HG02798 (cell line): ENCODE measurements at regions not wholly inside any gene's neighbourhood (a gene's known extent, or its start where the extent isn't known, plus 50 kb on each side); places are given as distances from the start of the nearest gene placed in this dataset.

Experiments used
- ATAC-seq: cut with Tn5 transposase; IDR thresholded peaks from one replicate; pipeline ENCODE4 v1.9.1; 2021; ENCODE audit warnings: mild to moderate bottlenecking; ENCODE audit not compliant: unreplicated experiment, poor library complexity

DNA sequence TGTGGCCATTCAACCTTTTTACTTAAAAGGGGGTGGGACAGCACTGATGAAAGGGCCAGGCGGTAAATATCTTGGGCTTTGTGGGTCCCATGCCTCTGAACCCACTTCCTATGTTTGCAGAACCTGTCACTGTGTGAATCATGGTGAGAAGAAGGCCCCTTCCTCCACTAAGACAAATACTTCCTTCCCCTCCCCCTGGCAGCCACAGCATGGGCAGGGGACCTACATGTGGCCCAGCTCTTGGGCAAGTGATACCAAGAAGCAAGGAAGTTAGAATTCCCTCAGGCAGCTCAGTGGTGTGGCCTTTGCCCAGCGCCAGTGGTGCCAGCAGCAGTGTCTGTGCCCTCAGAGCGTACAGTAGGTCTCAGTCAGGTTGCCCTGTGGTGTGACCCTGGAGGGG is 168.6 kb downstream of the TRIM33 start:
- no peak for ATAC-seq

DNA sequence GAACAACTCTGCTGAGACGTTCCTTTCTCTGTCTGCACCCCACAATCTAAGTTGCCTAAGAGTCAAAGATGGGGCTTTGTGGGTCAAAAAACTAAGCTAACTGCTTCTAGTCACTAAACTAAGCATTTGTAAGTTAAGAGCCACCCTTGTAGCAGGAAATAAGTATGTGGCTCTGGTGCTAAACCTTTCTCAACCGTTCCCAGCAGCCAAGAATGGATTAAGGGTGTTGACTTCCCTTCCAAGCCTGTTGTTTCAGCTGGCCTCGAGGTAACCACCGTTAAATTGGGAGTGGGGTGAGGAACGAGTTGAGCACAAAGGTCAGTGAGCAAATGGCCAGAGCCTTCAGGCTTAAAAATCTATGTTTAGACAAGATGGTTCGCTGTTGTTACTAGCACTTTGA is 169.1 kb downstream of the TRIM33 start:
- no peak for ATAC-seq

DNA sequence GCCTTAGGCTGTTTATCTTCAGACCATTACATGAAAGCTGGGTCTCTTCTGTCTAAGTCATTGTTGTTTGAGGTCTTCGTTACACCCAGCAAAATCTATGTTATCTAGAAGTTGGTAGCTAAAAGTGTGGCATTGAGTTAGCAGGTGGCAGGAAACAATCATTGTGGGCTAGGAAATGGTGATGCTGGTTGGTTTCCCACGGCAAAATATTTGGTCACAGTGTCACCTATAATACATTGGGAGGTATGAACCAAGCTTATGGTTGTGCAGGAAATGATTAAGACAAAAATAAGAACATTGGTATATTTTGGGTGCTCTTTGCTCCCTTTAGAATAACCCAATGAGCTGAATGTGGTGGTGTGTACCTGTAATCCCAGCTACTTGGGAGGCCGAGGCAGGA is 169.7 kb downstream of the TRIM33 start:
- ATAC-seq = no peak

DNA sequence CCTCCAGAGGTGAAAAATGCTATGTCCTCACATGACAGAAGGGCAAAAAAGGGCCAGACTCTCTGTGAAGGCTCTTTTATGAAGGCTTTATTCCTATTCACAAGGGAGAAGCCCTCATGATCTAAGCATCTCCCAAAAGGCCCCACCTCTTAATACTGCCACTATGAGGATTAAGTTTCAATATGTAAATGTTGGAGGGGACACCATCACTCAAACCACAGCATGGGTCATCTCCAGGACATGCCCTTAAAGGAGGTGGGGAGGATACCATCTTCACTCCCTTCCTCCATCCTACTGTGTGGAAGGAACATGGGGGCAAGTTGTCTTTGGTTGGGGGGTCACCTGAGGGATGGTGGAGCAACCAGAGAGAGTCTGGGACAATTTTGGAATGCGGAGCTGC is 170.1 kb downstream of the TRIM33 start:
- no peak for ATAC-seq

DNA sequence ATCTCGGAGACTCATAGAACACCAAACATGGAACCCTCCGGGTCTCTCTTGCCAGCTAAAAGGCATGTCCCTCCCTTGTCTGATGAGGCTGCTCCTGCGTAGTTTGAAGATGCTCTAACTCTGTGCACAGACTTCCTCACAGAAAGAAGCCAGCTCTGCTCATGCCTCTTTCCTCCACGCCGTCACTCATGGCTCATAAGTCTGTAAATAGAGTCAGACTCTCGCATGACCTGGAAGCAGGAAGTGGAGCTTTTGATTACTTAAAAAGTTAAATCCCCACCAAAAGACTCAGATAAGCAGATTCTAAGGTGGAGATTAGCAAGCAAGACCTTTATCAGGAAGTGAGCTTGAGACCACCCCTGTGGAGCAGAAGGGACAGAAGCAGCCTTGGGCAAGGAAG is 171.6 kb downstream of the TRIM33 start:
- ATAC-seq = no peak

DNA sequence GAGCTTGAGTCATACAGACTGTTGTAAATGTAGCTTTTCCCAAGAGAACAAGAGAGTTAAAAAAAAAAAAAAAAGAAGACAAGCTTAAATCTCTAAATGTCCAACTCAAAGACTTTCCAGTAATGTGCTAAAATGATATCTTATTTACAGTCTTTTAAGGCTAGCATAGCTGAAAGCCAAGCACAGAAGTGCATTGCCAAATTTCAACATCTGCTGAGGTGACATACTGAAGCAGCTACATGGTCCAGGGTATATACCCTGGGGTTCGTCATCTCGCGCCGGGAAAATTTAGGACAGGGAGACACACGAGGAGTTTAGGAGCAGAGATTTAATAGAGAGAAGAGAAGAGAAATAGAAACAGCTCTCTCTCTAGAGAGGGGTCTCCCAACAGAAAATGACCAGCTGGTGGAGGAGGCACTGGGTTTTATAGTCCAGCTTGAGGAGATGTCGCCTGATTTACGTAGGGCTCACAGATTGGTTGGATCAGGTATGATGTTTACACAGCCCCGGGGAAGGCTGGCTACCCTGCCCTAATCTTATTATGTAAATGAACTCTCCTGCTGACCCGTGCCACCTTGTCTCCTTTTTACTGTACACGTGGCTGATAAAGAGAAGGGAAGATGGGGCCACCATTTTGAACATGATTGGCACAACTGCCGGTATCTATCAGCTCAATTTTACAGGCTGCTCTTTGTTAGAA is 172.7 kb downstream of the TRIM33 start:
- no peak for ATAC-seq

DNA sequence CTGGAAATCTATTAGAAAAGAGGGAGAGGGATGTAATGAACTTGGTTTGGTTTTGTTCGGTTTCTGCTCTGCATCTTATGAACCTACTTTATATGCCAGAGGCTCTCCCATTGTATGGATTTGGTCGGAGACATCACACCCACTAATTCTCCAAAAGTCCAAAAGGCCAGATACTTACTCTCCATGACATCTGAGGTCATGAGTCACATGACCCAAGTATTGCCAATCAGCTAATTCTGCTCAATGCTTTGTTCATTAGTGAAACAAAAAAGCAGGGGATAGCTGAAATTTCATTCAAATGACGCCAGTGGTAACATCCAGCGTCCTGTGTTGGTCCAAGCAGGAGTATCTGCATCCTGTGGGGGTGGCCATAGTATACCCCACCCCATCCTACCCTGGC is 173.6 kb downstream of the TRIM33 start:
- ATAC-seq = no peak

DNA sequence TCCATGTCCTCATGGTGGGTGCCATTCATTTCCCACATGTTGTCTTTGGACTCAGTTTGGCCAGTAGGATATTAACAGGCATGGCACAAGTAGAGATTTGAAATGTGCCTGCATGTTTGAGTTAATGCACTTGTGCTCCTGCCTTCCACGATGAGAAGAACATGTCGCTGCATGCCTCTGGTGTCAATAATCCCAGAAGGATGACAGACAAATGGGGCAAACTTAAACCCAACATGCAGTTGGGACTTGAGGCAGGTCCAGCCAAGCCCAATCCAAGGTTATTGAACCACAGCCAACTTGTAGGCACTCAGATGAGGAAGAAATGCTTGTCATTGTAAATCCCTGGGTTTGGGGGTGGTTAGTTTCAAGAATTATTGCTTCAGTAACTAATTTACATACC is 174.6 kb downstream of the TRIM33 start:
- no peak for ATAC-seq

DNA sequence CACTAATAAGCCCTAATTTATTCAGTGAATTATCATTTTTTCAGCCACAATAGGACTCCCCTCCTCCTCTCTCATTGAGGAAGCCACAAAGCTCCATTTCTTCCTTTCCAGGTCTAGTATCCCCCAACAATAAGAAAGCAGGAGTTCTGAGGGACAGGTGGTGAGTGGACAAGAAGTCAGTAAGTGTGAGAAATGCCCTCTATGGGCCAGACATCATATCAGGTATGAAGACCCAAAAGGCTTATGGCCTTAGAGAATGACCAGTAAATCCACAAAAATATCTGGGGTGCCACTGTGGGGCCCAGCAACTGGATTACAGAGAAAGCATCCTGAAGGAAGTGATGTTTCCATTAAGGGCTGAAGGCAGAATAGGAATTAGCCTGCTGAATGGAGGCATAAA is 175.7 kb downstream of the TRIM33 start:
- no peak for ATAC-seq

DNA sequence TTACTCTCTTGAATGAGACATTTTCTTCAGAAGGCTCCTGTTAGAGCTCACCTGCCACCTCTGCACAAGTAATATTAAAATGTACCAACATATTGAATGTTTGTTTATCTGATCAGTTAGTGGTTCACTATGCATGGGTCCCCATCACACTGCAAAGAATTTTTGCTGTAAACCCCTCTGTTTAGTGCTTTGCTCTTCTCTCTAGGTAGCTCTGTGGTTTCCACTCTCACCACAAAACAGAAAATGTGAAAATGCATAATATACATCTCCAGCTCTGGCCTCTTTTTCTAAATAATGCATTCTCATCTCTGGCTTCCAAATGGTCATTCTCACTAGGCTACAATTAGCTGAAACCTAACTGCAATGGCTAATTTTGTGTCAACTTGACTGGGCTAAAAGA is 176.7 kb downstream of the TRIM33 start:
- ATAC-seq = no peak

DNA sequence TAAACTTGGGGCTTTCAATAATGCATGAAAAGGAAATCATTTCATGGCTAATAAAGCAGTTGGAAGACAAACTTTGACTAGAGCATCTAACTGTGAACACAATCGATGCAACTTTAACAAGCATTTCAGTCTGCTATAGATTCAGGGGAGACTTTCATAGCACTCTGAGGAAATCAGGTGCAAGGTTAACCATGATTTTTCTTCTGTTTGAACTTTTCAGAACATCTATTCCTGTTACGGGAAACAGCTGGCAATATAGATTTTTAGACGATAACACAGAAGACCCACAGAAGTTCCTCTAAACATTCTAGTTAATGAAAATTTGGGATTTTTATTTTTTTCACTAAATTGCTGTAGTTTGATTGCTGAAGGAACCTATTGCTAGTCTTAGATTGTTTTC is 177.3 kb downstream of the TRIM33 start:
- ATAC-seq = no peak

DNA sequence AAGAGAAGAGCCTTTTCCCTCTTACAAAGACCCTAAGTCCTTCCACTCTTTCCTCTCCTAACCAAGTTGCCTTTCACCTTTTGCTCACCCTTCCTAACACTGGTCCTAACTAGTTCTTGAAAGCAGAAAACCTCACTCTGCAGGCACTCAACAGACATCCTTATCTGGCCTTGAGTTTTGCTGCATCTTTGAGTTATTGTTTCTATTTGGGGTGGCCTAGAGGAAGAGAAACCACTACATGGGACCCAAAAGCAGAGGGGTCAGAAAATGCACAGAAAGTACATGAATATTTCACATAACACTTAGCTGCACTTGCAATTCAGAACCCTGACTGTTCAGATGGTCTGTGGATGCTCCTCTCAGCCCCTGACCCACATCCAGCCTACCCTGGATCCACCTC is 178.3 kb upstream of the SYT6 start:
- ATAC-seq = no peak

DNA sequence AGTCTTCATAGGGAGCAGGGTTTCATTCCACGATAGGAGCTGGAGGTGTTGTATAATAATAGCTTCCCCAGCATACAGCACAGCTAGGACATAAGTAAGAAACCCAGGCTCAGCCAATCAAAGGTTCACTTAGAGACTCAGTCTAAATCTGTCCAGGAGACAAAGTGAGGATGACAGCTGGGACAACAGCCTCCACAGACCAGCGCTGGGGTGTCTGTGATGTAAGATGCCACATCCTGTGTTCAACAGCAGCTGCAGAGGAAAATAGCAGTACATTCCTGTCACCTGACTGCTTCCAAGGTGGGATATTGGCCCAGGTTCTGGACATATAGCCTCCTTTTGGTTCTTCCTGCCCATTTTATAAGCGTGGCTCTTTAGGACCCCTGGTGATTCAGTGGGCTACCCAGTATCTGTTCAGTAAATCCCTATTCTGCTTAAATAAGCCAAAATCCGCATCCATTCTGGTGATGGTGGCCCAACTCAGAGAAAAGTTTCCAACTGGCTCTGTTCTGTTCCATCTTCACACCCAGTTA is 176.8 kb upstream of the SYT6 start:
- no peak for ATAC-seq

DNA sequence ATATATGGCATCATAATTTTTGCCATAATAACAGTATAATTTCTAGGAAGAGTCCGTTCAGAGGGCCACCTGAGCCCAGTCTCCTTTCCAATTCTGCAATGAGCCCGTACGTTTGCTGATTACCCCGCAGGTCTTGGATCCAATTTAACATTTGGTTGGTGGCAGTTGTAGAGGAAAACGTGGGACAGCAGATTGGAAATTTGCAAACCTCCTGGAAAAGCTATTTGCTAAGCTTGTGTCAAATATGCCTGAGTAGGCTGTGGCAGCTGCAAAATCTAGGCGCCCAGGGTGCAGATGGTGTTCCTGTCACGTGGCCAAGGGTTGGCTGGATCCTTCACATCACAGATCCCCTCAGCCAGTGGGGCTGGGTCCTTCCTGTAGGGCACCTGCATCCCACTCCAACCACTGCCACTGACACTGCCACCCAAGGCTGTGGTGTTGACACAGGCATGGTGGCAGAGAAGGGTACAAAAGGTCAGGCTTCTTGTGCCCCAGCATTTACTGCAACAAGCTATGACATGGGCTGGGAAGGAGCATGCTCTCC is 174.8 kb upstream of the SYT6 start:
- ATAC-seq = no peak

DNA sequence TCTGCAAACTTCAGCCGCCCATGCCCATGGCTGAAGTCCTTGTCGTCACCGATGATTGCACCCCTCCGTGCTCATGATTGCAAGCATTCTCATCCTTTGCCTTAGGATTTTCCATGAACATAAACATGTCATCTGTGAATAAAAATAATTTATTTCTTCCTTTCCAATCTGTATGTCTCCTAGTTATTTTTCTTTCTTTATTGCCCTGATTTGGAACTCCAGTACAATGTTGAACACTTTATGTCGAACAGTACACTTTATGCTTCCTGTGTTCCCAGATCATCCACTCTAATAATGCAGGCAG is 170.9 kb upstream of the SYT6 start:
- ATAC-seq = no peak

DNA sequence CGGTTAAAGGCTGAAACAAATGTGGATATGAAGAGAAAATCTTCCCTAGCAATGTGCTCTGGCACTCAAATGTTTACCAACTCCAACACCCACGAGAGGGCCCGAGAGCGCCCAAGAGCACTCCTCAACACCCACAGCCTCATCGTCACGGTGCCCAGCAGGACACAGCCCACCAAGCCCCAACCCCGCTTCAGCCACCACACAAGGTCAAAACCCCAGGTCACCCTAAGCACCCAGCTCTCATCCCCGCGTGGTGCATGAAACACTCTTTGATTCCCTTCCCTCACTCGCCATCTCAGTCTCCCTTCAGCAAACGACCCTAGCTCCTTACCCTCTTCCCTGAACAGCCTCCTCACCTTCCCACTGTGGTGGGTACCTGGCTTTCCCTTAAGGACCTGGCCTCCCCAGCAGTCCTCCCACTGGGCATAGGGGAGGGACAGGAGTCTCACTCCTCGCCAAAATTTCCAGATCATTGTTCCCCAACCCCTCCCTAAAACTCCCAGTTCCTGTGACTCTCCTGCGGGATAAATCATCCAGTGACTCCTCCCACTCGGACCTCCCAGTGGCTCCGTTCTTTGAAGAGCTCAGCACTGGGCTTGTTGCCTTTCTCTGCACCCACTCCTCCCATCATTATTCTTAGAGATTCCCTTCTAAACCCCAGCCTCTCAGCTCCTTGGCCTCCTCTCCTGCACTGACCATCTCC is 170.4 kb upstream of the SYT6 start:
- ATAC-seq = no peak

DNA sequence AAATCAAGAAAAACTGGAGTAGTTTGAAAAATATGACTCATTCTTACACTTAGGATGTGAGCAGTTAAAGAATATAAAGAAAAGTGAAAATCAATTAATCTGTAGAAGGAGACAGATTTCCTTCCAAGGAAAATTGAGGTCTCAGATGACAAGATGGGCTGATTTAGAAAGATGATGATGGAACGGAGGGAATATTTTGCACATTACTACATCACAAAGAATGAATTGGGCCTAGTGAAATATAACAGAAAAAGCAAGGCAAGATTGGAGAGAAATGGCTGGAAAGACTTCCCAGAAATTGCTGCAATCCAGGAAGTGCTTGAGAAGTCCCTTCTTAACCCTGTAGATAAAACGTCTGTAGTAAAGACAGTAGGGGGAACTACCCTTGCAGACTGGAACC is 169.1 kb upstream of the SYT6 start:
- no peak for ATAC-seq

DNA sequence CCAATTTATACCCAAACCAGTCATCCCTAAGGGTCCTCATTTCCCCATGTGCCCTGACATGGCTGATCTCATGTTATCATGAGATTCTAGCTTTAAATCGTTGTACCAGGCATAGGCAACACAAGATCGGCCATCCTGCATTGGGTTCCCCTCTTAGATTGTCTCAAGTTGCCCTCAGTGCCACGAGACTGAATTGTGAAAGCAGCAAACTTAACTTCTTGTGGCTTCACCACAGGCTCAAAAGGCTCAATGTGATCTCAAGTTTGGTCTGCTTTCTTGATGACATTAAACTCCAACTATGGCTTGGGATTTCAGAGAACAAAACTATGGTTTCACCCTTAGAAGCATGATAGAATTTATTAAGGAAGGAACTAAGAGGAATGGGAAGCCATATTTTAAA is 168.5 kb upstream of the SYT6 start:
- no peak for ATAC-seq

DNA sequence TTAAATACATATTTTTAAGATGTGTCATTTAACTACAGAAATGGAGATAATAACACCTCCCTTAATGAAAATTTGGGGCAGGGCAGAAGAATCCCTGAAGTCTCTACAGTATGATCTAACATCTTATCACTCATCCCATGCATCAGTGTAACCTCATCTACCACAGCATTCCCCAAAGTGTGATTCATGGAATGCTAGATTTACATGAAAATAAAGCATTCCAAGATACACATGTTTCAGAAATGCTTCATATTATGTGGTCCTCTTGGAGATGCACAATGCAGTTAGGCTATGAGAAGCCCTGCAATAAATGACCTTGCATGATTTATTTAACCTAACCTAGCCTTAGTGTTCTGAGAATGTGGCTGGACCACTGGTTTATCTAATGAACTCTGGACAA is 166.9 kb upstream of the SYT6 start:
- ATAC-seq = no peak

DNA sequence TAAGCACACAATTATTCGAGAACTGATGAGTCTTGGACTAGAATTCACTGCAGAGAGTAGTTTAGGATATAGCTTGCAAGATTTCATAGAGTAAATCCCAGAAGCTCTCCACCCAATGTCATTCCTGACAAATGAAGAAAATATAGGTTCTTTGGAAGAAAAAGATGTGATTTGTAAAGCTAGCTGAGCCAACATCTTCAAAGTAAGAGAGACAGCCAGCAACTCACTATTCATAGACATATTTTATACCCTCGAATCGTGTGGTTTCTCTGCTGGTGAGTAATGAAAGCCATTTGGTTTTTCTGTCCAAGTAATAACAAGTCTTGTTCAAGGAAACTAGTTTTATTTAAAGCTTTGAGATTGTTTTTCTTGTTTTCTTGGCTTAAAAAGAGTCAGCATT is 165.7 kb upstream of the SYT6 start:
- ATAC-seq = no peak

DNA sequence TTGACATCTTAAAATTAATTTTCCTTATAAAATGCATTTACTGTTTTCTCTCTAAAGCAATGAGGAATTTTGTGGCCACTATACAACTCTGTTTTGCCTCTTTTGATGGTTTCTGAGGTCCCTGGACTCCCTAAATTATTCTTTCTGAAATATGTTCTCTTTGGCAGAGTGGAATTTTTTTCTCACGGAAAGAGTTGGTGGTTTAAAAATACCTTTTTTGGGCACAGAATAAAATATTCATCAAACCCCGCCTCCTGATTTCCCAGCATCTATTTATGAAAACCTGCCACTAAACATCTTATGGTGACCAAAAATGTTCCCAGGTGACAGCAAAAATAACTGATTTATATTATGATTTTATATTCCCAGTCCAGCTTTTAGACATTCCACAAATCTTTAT is 165.3 kb upstream of the SYT6 start:
- ATAC-seq = no peak

DNA sequence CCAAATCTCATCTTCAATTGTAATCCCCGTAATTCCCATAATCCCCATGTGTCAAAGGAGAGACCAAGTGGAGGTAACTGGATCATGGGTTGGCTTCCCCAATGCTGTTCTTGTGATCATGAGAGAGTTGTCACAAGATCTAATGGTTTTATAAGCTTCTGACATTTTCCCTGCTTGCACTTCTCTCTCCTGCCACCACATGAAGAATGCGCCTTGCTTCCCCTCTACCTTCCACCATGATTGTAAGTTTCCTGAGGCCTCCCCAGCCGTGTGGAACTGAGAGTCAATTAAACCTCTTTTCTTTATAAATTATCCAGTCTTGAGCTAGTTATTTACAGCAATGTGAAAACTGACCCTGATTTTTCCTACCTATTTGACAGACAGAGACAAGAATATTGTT is 162.5 kb upstream of the SYT6 start:
- ATAC-seq = no peak
